RWPE2 (cell line): ENCODE measurements at regions not wholly inside any gene's neighbourhood (a gene's known extent, or its start where the extent isn't known, plus 50 kb on each side); places are given as distances from the start of the nearest gene placed in this dataset.

ENCODE experiments used
- ATAC-seq: fragments of 200-7000 bp; cut with Tn5 transposase; 3 replicates; pipeline ENCODE4 v1.9.1; 2021; ENCODE audit warnings: low read depth
- DNase-seq: peaks from one replicate; pipeline ENCODE4 v3.0.0-alpha.2; 2020; ENCODE audit warnings: low spot score
- H3K27ac ChIP-seq: fragments of 450-650 bp; 2 replicates; pipeline ENCODE4 v1.5.1; 2017; ENCODE audit warnings: mild to moderate bottlenecking; ENCODE audit not compliant: poor library complexity, severe bottlenecking
- H3K27me3 ChIP-seq: fragments of 250-450 bp; sonication (Bioruptor Pico); 2 replicates; pipeline ENCODE4 v1.5.1; 2021; ENCODE audit warnings: mild to moderate bottlenecking, moderate library complexity; ENCODE audit not compliant: insufficient read depth, poor library complexity, severe bottlenecking
- H3K36me3 ChIP-seq: fragments of 250-450 bp; sonication (Bioruptor Pico); 2 replicates; pipeline ENCODE4 v1.5.1; 2020; ENCODE audit warnings: low read depth, mild to moderate bottlenecking, moderate library complexity
- H3K4me1 ChIP-seq: fragments of 250-450 bp; sonication (Bioruptor Pico); 2 replicates; pipeline ENCODE4 v1.5.1; 2021; ENCODE audit warnings: mild to moderate bottlenecking, moderate library complexity; ENCODE audit not compliant: insufficient read depth, poor library complexity, severe bottlenecking
- H3K4me3 ChIP-seq: fragments of 250-450 bp; sonication (Bioruptor Pico); 2 replicates; pipeline ENCODE4 v1.5.1; 2021; ENCODE audit warnings: mild to moderate bottlenecking, moderate library complexity; ENCODE audit not compliant: severe bottlenecking
- H3K9me3 ChIP-seq: fragments of 250-450 bp; sonication (Bioruptor Pico); 2 replicates; pipeline ENCODE4 v1.5.1; 2021; ENCODE audit warnings: mild to moderate bottlenecking, moderate library complexity; ENCODE audit not compliant: severe bottlenecking
- CTCF ChIP-seq: fragments of 450-650 bp; IDR thresholded peaks from one replicate; pipeline ENCODE4 v1.5.1; 2017; ENCODE audit warnings: mild to moderate bottlenecking, moderate library complexity; ENCODE audit not compliant: poor library complexity, severe bottlenecking

- H3K27ac ChIP-seq = no peak overlapping the region
- H3K9me3 ChIP-seq = no peaks in the 10 kb centered on the region
- ATAC-seq (no peak), DNase-seq (no peak)
- no peak for TF ChIP-seq CTCF
- no peaks in the 10 kb centered on the region for H3K4me1 ChIP-seq
- H3K36me3 ChIP-seq = no peaks in the 10 kb centered on the region
- H3K4me3 ChIP-seq = no peak overlapping the region
- H3K27me3 ChIP-seq = no peaks in the 10 kb centered on the region
Observed at GRCh38 chrX:150258463-150259430, 104.4 kb upstream of the MAMLD1 start.

GRCh38 chrX:150262456-150262855, 100.7 kb upstream of the MAMLD1 start:
- ATAC-seq (no peak), DNase-seq (no peak)
- no peak for TF ChIP-seq CTCF
- Histone ChIP-seq H3K4me3 (no peak overlapping the region), H3K9me3 (no peaks in the 10 kb centered on the region), H3K27me3 (no peaks in the 10 kb centered on the region), H3K27ac (no peak overlapping the region), H3K36me3 (no peaks in the 10 kb centered on the region), H3K4me1 (no peaks in the 10 kb centered on the region)

GRCh38 chrX:150268839-150269355, 94.2 kb upstream of the MAMLD1 start:
- Histone ChIP-seq H3K36me3 (no peaks in the 10 kb centered on the region), H3K27ac (no peak overlapping the region), H3K9me3 (no peaks in the 10 kb centered on the region), H3K4me1 (no peaks in the 10 kb centered on the region), H3K27me3 (no peaks in the 10 kb centered on the region), H3K4me3 (no peak overlapping the region)
- ATAC-seq = no peak
- TF ChIP-seq CTCF = no peak
- DNase-seq = no peak

- no peaks in the 10 kb centered on the region for H3K27me3 ChIP-seq
- H3K36me3 ChIP-seq = no peaks in the 10 kb centered on the region
- H3K4me3 ChIP-seq = no peak overlapping the region
- H3K27ac ChIP-seq = no peak overlapping the region
- DNase-seq (no peak), ATAC-seq (no peak)
- no peak for TF ChIP-seq CTCF
- no peaks in the 10 kb centered on the region for H3K9me3 ChIP-seq
- no peaks in the 10 kb centered on the region for H3K4me1 ChIP-seq
Observed at GRCh38 chrX:150269605-150270254, 93.4 kb upstream of the MAMLD1 start.
